Body of pancreas (tissue), 4 donors: ENCODE measurements at regions not wholly inside any gene's neighbourhood (a gene's known extent, or its start where the extent isn't known, plus 50 kb on each side); places are given as distances from the start of the nearest gene placed in this dataset.

Source experiments
- ATAC-seq: fragments of 150-250 bp; one replicate; pipeline ENCODE4 v1.9.1; 2016
- DNase-seq, 4 donors: peaks; one replicate each; pipeline ENCODE4 v3.0.0-alpha.2; 2019
- H3K27ac ChIP-seq, 4 donors: fragments of 200-600 bp; sonication (generic); 1 replicate in 3 of 4; 2 replicates in 1 of 4; pipeline versions ENCODE4 v1.5.1 to v1.6.1; 2016 to 2019; ENCODE audit warnings: mild to moderate bottlenecking in 1 of 4, mixed read lengths in 1 of 4, moderate library complexity in 1 of 4
- H3K27me3 ChIP-seq, 2 donors: fragments of 200-600 bp; sonication (generic); one replicate each; pipeline ENCODE4 v1.6.0; 2016; ENCODE audit warnings: mild to moderate bottlenecking in 1 of 2
- H3K36me3 ChIP-seq, 2 donors: fragments of 200-600 bp; sonication (generic); replicated peaks in 1 of 2; 2 replicates each; pipeline ENCODE4 v1.5.1; 2016; ENCODE audit warnings: low read depth in 2 of 2; ENCODE audit not compliant: insufficient read depth in 1 of 2
- H3K4me1 ChIP-seq: fragments of 200-600 bp; sonication (generic); one replicate; pipeline ENCODE4 v1.6.0; 2016
- H3K4me3 ChIP-seq, 2 donors: fragments of 200-600 bp; sonication (generic); 1 replicate in 1 of 2; 2 replicates in 1 of 2; pipeline ENCODE4 v1.5.1; 2016 to 2019
- H3K9me3 ChIP-seq, 3 donors: fragments of 200-600 bp; sonication (generic); 1 replicate in 2 of 3; 2 replicates in 1 of 3; pipeline ENCODE4 v1.5.1; 2016
- POLR2A ChIP-seq, 3 donors: fragments of 450-650 bp; IDR thresholded peaks; one replicate each; pipeline ENCODE4 v1.6.1; 2016; ENCODE audit warnings: antibody characterized with exemption in 3 of 3, mild to moderate bottlenecking in 2 of 3
- WGBS, 2 donors: methylation state at CpG; one replicate each; pipeline ENCODE4 v1.1.5; 2017; 5-methylcytosine and 5-hydroxymethylcytosine counted together
- intact Hi-C: fragments of 100-400 bp; cut with DNase I; formaldehyde crosslinking; loops from one replicate; pipeline ENCODE4 v1.15.1; 2023
- TF ChIP-seq, protein P1 (sequence below), 7 experiments: fragments of 450-650 bp in 4 of 7; fragments of 200-600 bp in 3 of 7; sonication (generic) in 3 of 7; IDR thresholded peaks; one replicate each; pipeline ENCODE4 v1.5.1; 2016 to 2019; ENCODE audit warnings: antibody characterized with exemption in 7 of 7

DNA sequence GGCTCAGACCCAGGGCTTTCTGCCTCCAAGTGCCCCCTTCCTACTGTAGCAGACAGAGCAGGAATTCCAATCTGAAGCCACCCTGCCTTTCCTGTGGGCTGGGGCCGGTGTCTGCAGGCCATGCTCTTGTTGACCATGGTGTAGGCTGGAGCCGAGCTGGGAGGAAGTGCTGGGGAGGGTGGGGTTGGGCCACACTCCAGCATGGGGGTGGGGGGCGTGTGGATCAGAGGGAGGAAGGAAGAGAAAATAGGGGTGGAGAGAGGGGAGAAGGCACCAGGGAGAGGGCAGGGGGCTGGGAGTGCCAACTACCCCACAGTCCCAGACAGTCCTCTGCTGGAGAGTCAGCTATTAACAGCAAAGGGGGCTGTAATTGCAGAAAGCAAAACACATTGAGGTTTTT, 54.3 kb upstream of the JPH3 start:
- intact Hi-C loops: no loop called here
- Histone ChIP-seq H3K4me1 (no peaks in the 10 kb centered on the region), H3K27me3 (no peaks in the 10 kb centered on the region), H3K27ac (no peak overlapping the region), H3K36me3 (no peaks in the 10 kb centered on the region), H3K9me3 (no peaks in the 10 kb centered on the region), H3K4me3 (no peak overlapping the region)
- DNase-seq: no peak
- 13 to 22% methylated on average over 3 of the region's 3 CpGs for WGBS, 2 donors
- no peak for TF ChIP-seq POLR2A (IDR thresholded peaks at IDR 0.05)
- TF ChIP-seq, protein P1, sequence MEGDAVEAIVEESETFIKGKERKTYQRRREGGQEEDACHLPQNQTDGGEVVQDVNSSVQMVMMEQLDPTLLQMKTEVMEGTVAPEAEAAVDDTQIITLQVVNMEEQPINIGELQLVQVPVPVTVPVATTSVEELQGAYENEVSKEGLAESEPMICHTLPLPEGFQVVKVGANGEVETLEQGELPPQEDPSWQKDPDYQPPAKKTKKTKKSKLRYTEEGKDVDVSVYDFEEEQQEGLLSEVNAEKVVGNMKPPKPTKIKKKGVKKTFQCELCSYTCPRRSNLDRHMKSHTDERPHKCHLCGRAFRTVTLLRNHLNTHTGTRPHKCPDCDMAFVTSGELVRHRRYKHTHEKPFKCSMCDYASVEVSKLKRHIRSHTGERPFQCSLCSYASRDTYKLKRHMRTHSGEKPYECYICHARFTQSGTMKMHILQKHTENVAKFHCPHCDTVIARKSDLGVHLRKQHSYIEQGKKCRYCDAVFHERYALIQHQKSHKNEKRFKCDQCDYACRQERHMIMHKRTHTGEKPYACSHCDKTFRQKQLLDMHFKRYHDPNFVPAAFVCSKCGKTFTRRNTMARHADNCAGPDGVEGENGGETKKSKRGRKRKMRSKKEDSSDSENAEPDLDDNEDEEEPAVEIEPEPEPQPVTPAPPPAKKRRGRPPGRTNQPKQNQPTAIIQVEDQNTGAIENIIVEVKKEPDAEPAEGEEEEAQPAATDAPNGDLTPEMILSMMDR (IDR thresholded peaks at IDR 0.05): no peak
- no peak for ATAC-seq

DNA sequence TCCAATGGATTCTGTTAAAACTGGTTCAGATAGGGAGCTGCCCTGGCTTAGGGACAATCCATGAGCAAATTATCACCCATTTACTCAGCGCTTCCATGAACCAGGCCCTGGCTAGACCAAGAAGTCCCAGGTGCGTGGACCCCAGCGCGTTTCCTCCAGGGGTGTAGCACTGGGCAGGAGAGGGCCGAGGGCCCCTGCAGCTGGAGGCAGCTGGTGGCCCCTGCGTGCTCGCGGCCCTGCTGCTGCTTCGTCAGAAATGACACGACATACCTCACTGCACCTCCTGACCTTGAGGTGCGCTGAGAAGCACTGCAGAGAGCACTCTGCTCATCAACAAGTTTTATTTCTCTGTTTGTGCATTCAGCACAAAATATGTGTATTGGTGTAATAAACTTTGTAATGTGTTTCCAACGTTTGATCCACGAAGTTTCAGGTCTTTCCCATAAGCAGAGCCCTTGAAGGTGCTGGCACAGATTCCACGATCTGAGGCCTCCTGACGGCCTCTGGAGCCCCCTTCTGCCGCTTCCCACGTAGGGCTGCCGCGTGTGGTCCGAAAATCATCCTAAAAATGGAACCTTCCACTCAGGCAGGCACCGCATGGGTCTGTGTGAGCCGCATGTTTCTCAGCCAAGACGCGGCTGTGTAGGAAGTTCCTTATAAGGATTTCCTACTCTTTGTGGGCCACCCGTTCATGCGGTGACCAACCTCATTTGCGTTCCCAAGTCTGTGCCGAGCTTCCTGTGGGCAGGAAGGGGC, 50.8 kb upstream of the ZCCHC14 start:
- TF ChIP-seq, protein P1 (IDR thresholded peaks at IDR 0.05): no peak
- no peak for TF ChIP-seq POLR2A (IDR thresholded peaks at IDR 0.05)
- Histone ChIP-seq H3K4me1 (no peaks in the 10 kb centered on the region), H3K36me3 (no peaks in the 10 kb centered on the region), H3K9me3 (no peaks in the 10 kb centered on the region), H3K27me3 (peaks cover 0 to 4% of the 10 kb centered on the region in 2 donors), H3K27ac (no peak overlapping the region), H3K4me3 (no peak overlapping the region)
- 48 to 53% methylated on average over 13 to 28 of the region's 28 CpGs for WGBS, 2 donors
- intact Hi-C loops: no loop called here
- DNase-seq (no peak), ATAC-seq (no peak)

GRCh38 chr16:87542531-87543102, 49.8 kb upstream of the ZCCHC14 start:
- WGBS, 2 donors: 62 to 65% methylated on average over 15 to 17 of the region's 17 CpGs
- no peak for DNase-seq
- ATAC-seq: no peak
- no peaks in the 10 kb centered on the region for H3K36me3 ChIP-seq
- no peak overlapping the region for H3K4me3 ChIP-seq
- intact Hi-C loops: no loop called here
- TF ChIP-seq, protein P1 (IDR thresholded peaks at IDR 0.05): no peak
- no peak for TF ChIP-seq POLR2A (IDR thresholded peaks at IDR 0.05)
- H3K9me3 ChIP-seq: no peaks in the 10 kb centered on the region
- no peaks in the 10 kb centered on the region for H3K4me1 ChIP-seq
- H3K27ac ChIP-seq: no peak overlapping the region
- peaks cover 0 to 4% of the 10 kb centered on the region in 2 donors for H3K27me3 ChIP-seq
